T-cell (primary cell): ENCODE measurements at regions not wholly inside any gene's neighbourhood (a gene's known extent, or its start where the extent isn't known, plus 50 kb on each side); places are given as distances from the start of the nearest gene placed in this dataset.

Experiments used
- ATAC-seq, 4 experiments: fragments of 200-7000 bp in 3 of 4; fragments of 150-1000 bp in 1 of 4; cut with Tn5 transposase; replicated peaks in 1 of 4; 1 replicate in 3 of 4; 2 replicates in 1 of 4; pipeline ENCODE4 v1.10.0; 2021; ENCODE audit warnings: moderate library complexity in 3 of 4, mild to moderate bottlenecking in 2 of 4, moderate number of reproducible peaks in 1 of 4
- CTCF ChIA-PET, 2 donors: fragments of 300-600 bp; sonication (Branson Sonifier 250); formaldehyde crosslinking; loops; one replicate each; lab custom pipeline; 2022; ENCODE audit warnings: antibody characterized with exemption in 2 of 2; lab: Charles Lee
- POLR2A ChIA-PET, 2 donors: fragments of 300-600 bp; sonication (Branson Sonifier 250); formaldehyde crosslinking; loops; one replicate each; lab custom pipeline; 2022; ENCODE audit warnings: antibody characterized with exemption in 2 of 2; lab: Charles Lee
- DNase-seq, 35 experiments: peaks; one replicate each; pipeline versions ENCODE4 v3.0.0 to v3.0.0-alpha.2; 2013 to 2023
- H3K27ac ChIP-seq: one replicate; pipeline ENCODE4 v1.5.1; 2013; ENCODE audit warnings: low read length
- H3K27me3 ChIP-seq, 2 experiments: replicated peaks in 1 of 2; 1 replicate in 1 of 2; 2 replicates in 1 of 2; pipeline versions ENCODE4 v1.6.1 to v1.7.0; 2013; ENCODE audit warnings: low read length in 1 of 2, mixed read lengths in 1 of 2; ENCODE audit not compliant: control insufficient read depth in 2 of 2, insufficient read depth in 2 of 2; ENCODE audit errors: extremely low read depth in 1 of 2
- H3K36me3 ChIP-seq, 2 donors: 1 replicate in 1 of 2; 2 replicates in 1 of 2; pipeline versions ENCODE4 v1.6.1 to v1.7.0; 2013; ENCODE audit warnings: low read length in 1 of 2; ENCODE audit not compliant: control insufficient read depth in 2 of 2, insufficient read depth in 1 of 2; ENCODE audit errors: extremely low read depth in 1 of 2
- H3K4me1 ChIP-seq, 2 experiments: 1 replicate in 1 of 2; 2 replicates in 1 of 2; pipeline versions ENCODE4 v1.6.1 to v1.7.0; 2013; ENCODE audit warnings: low read length in 2 of 2, mixed read lengths in 1 of 2; ENCODE audit not compliant: insufficient read depth in 2 of 2, control insufficient read depth in 1 of 2; ENCODE audit errors: extremely low read depth in 1 of 2
- H3K4me3 ChIP-seq, 2 donors: 1 replicate in 1 of 2; 2 replicates in 1 of 2; pipeline versions ENCODE4 v1.5.1 to v1.7.0; 2013; ENCODE audit warnings: mild to moderate bottlenecking in 2 of 2, low read length in 1 of 2, moderate library complexity in 1 of 2; ENCODE audit not compliant: control insufficient read depth in 1 of 2; ENCODE audit errors: extremely low read depth in 1 of 2
- H3K9me3 ChIP-seq: 2 replicates; pipeline ENCODE4 v1.7.0; 2013
- H3K27ac Mint-ChIP-seq, 2 donors: one replicate each; pipeline ENCODE4 v1.8.0; 2020 to 2021; ENCODE audit warnings: mild to moderate bottlenecking in 2 of 2, mixed read lengths in 2 of 2
- H3K27me3 Mint-ChIP-seq, 2 donors: one replicate each; pipeline ENCODE4 v1.8.0; 2021 to 2022; ENCODE audit warnings: mixed read lengths in 2 of 2
- H3K36me3 Mint-ChIP-seq: one replicate; pipeline ENCODE4 v1.8.0; 2021; ENCODE audit warnings: mixed read lengths
- H3K4me1 Mint-ChIP-seq, 3 donors: one replicate each; pipeline ENCODE4 v1.8.0; 2020 to 2022; ENCODE audit warnings: mixed read lengths in 3 of 3, mild to moderate bottlenecking in 1 of 3
- H3K4me3 Mint-ChIP-seq, 3 donors: one replicate each; pipeline ENCODE4 v1.8.0; 2020 to 2022; ENCODE audit warnings: mild to moderate bottlenecking in 3 of 3, mixed read lengths in 3 of 3, moderate library complexity in 3 of 3
- H3K9me3 Mint-ChIP-seq, 3 donors: one replicate each; pipeline ENCODE4 v1.8.0; 2020 to 2022; ENCODE audit warnings: mixed read lengths in 3 of 3
- WGBS: methylation state at CpG from one replicate; pipeline ENCODE4 v1.1.5; 2013; ENCODE audit warnings: missing lambda C conversion rate; ENCODE audit not compliant: insufficient coverage; 5-methylcytosine and 5-hydroxymethylcytosine counted together

- H3K36me3 ChIP-seq = no peaks in the 10 kb centered on the region
- H3K4me3 ChIP-seq = no peak overlapping the region
- H3K27ac ChIP-seq = no peak overlapping the region
- Mint-ChIP-seq H3K36me3 (no peaks in the 10 kb centered on the region), H3K27me3 (peaks cover 10 to 14% of the 10 kb centered on the region in 2 donors), H3K4me3 (no peak overlapping the region), H3K4me1 (peaks cover 0 to 7% (median 0%) of the 10 kb centered on the region in 3 donors), H3K27ac (no peak overlapping the region), H3K9me3 (peaks cover 0 to 7% (median 0%) of the 10 kb centered on the region in 3 donors)
- ChIA-PET POLR2A (no interaction called here), CTCF (no interaction called here)
- no peaks in the 10 kb centered on the region for H3K4me1 ChIP-seq
- peaks cover 0 to 22% of the 10 kb centered on the region in 2 experiments for H3K27me3 ChIP-seq
- H3K9me3 ChIP-seq = no peaks in the 10 kb centered on the region
- no peak for DNase-seq
- no peak for ATAC-seq
- 96% methylated on average over 19 of the region's 30 CpGs for WGBS
These were observed 91.4 kb upstream of the AFDN start for GRCh38 chr6:167735084-167735950.

DNA sequence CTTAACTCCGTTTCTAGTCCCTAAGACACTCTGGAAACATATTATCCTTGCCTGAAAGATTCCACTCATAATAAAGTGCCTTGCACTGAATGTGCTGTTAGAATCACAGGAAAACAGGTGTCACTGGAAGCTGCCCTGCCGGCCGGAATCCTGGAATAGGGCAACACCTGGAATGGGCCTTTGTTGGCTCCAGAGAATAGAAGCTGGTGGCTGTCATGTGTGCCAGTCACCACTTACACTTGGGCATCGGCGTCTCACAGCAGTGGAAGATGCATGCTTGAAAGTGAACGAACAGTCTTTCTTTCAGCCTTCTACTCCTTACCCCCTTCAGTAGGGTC, 90.8 kb upstream of the AFDN start:
- ATAC-seq = no peak
- Histone ChIP-seq H3K27me3 (peaks cover 0 to 22% of the 10 kb centered on the region in 2 experiments), H3K4me3 (no peak overlapping the region), H3K36me3 (no peaks in the 10 kb centered on the region), H3K4me1 (no peaks in the 10 kb centered on the region), H3K27ac (no peak overlapping the region), H3K9me3 (no peaks in the 10 kb centered on the region)
- ChIA-PET POLR2A (no interaction called here), CTCF (no interaction called here)
- Mint-ChIP-seq H3K4me3 (no peak overlapping the region), H3K27me3 (peaks cover 11 to 14% of the 10 kb centered on the region in 2 donors), H3K27ac (no peak overlapping the region), H3K36me3 (no peaks in the 10 kb centered on the region), H3K4me1 (peaks cover 0 to 7% (median 0%) of the 10 kb centered on the region in 3 donors), H3K9me3 (peaks cover 0 to 7% (median 0%) of the 10 kb centered on the region in 3 donors)
- 100% methylated on average over 2 of the region's 6 CpGs for WGBS
- no peak for DNase-seq

DNA sequence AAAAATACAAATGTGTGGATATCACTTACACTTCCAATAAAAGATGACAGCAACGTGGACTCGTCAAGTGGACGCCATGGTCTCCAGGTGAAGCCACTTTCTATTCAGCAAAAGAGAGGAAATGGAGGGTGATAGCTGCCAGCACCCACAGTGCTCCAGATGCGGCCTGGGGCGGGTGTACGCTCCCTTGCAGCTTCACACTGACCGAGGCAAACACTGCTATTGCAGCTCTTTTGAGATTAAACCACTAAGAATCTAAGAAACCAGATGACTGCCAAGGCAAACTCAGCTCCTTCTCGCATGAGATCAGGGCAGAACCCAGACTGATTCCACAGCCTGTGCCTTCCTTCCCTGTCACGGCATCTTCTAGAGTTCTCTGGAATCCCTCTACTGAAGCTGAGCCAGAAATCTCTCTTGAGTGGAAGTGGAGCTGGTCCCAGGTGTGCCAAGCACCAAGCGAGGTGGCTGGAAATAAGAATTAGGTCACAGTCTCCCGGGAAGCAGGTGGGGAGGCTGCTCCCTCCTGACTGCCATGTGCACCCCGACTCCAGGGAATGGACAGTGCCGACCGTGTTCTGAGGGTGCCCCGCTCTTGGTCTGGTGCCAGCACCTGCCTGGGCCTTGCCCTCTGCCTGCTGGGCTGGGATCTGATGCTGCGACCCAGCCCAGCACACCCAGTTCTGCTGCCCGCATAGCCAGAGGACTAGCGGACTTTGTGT, 90.1 kb upstream of the AFDN start:
- Histone ChIP-seq H3K27me3 (peaks cover 0 to 22% of the 10 kb centered on the region in 2 experiments), H3K9me3 (no peaks in the 10 kb centered on the region), H3K27ac (no peak overlapping the region), H3K36me3 (no peaks in the 10 kb centered on the region), H3K4me1 (no peaks in the 10 kb centered on the region), H3K4me3 (no peak overlapping the region)
- CTCF ChIA-PET = no interaction called here
- ATAC-seq = no peak
- DNase-seq = no peak
- POLR2A ChIA-PET = no interaction called here
- H3K4me1 Mint-ChIP-seq = peaks cover 0 to 7% (median 0%) of the 10 kb centered on the region in 3 donors
- H3K27ac Mint-ChIP-seq = no peak overlapping the region
- peaks cover 0 to 7% (median 0%) of the 10 kb centered on the region in 3 donors for H3K9me3 Mint-ChIP-seq
- H3K4me3 Mint-ChIP-seq = no peak overlapping the region
- WGBS = 86% methylated on average over 15 of the region's 18 CpGs
- no peaks in the 10 kb centered on the region for H3K36me3 Mint-ChIP-seq
- H3K27me3 Mint-ChIP-seq = peaks cover 11 to 14% of the 10 kb centered on the region in 2 donors

GRCh38 chr6:167737205-167737830, 89.4 kb upstream of the AFDN start:
- H3K27me3 ChIP-seq = peaks cover 0 to 19% of the 10 kb centered on the region in 2 experiments
- H3K9me3 ChIP-seq = no peaks in the 10 kb centered on the region
- peaks cover 0 to 7% (median 0%) of the 10 kb centered on the region in 3 donors for H3K9me3 Mint-ChIP-seq
- DNase-seq = no peak
- H3K27ac Mint-ChIP-seq = no peak overlapping the region
- ATAC-seq = no peak
- 86% methylated on average over 23 of the region's 23 CpGs for WGBS
- no peaks in the 10 kb centered on the region for H3K36me3 Mint-ChIP-seq
- H3K4me1 ChIP-seq = no peaks in the 10 kb centered on the region
- no peak overlapping the region for H3K27ac ChIP-seq
- ChIA-PET CTCF (no interaction called here), POLR2A (no interaction called here)
- peaks cover 11 to 14% of the 10 kb centered on the region in 2 donors for H3K27me3 Mint-ChIP-seq
- H3K4me3 Mint-ChIP-seq = no peak overlapping the region
- H3K4me3 ChIP-seq = no peak overlapping the region
- H3K4me1 Mint-ChIP-seq = peaks cover 0 to 7% (median 0%) of the 10 kb centered on the region in 3 donors
- no peaks in the 10 kb centered on the region for H3K36me3 ChIP-seq

DNA sequence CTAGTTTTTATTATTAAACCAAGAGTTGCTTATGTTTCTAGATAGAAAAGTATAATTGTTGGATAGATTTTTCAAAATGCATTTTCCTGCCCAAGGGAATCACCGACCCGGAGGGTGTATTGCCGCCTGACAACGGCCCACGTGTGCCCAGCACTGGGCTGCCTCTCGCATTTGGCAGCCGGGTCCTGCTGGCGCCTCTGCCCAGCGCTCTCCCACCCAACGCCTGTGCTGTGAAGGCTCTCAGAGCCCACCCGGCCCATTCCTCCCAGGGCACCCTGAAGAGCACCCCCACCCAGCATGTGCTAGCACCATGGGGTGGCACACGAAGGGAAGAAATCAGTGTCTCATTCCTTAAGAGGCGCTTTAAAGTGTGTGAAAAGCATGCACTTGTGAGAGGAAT, 88.3 kb upstream of the AFDN start:
- DNase-seq = no peak
- 93% methylated on average over 12 of the region's 13 CpGs for WGBS
- H3K4me1 ChIP-seq = no peaks in the 10 kb centered on the region

DNA sequence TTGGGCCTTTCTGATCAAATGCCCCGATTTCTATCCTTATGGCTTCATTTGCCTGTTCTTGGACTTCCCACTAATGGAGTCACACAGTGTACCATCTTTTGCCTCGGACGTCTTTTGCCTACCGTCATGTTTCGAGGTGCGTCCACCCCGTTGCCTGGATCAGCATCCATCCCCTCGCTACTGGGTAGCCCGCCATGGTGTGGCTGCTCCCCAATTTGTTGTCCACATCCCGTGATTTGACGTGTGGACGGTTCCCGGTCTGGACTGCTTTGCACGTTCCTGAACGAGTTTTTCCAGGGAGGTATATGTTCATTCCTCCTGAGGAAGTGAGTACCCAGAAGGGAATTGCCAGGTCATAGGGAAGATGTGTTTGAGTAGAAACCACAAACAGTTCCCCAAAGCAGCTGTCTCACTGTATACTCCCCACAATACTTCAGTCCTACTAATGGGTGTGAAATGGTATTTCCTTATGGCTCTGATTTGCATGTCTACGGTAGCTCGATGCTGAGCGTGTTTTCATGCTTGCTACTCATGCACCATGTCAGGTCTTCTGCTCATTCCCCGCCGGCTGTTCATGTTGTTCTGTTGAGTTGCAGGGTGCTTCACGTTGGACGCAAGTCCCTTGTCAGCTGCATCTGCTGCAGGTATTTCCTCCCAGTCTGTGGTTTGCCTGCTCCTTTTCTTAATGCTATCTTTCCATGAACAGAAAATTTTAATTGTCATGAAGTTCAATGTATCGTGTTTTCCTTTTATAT, 86.8 kb upstream of the AFDN start:
- Histone ChIP-seq H3K27ac (no peak overlapping the region), H3K4me3 (no peak overlapping the region), H3K9me3 (no peaks in the 10 kb centered on the region), H3K36me3 (no peaks in the 10 kb centered on the region), H3K27me3 (peaks cover 0 to 12% of the 10 kb centered on the region in 2 experiments), H3K4me1 (no peaks in the 10 kb centered on the region)
- 87% methylated on average over 9 of the region's 23 CpGs for WGBS
- no peak for ATAC-seq
- peaks cover 0 to 7% (median 0%) of the 10 kb centered on the region in 3 donors for H3K4me1 Mint-ChIP-seq
- no peaks in the 10 kb centered on the region for H3K9me3 Mint-ChIP-seq
- H3K36me3 Mint-ChIP-seq = no peaks in the 10 kb centered on the region
- H3K27me3 Mint-ChIP-seq = peaks cover 11 to 14% of the 10 kb centered on the region in 2 donors
- no peak for DNase-seq
- no peak overlapping the region for H3K4me3 Mint-ChIP-seq
- CTCF ChIA-PET = no interaction called here
- POLR2A ChIA-PET = no interaction called here
- no peak overlapping the region for H3K27ac Mint-ChIP-seq

More for the DNA sequence above, 88.3 kb upstream of the AFDN start:
- Mint-ChIP-seq H3K27ac (no peak overlapping the region), H3K9me3 (peaks cover 0 to 3% (median 0%) of the 10 kb centered on the region in 3 donors), H3K4me3 (no peak overlapping the region), H3K4me1 (peaks cover 0 to 7% (median 0%) of the 10 kb centered on the region in 3 donors), H3K27me3 (peaks cover 11 to 14% of the 10 kb centered on the region in 2 donors), H3K36me3 (no peaks in the 10 kb centered on the region)
- ATAC-seq = no peak
- H3K4me3 ChIP-seq = no peak overlapping the region
- no peaks in the 10 kb centered on the region for H3K36me3 ChIP-seq
- H3K27me3 ChIP-seq = peaks cover 0 to 19% of the 10 kb centered on the region in 2 experiments
- CTCF ChIA-PET = no interaction called here
- no peak overlapping the region for H3K27ac ChIP-seq
- no peaks in the 10 kb centered on the region for H3K9me3 ChIP-seq
- POLR2A ChIA-PET = no interaction called here
